GM23248 (cell line): ENCODE measurements at regions not wholly inside any gene's neighbourhood (a gene's known extent, or its start where the extent isn't known, plus 50 kb on each side); places are given as distances from the start of the nearest gene placed in this dataset.

Source experiments
- DNase-seq: peaks from one replicate; pipeline ENCODE4 v3.0.0-alpha.2; 2015
- H2AFZ ChIP-seq: fragments of 200-600 bp; sonication (generic); 2 replicates; pipeline ENCODE4 v1.6.1; 2016; ENCODE audit warnings: antibody characterized with exemption
- H3F3A ChIP-seq: fragments of 200-600 bp; sonication (generic); 2 replicates; pipeline ENCODE4 v1.6.1; 2016; ENCODE audit warnings: mild to moderate bottlenecking, antibody characterized with exemption, mixed run types; ENCODE audit not compliant: insufficient read depth
- H3K27ac ChIP-seq: fragments of 200-600 bp; sonication (generic); 2 replicates; pipeline ENCODE4 v1.5.1; 2016; ENCODE audit warnings: mild to moderate bottlenecking
- H3K27me3 ChIP-seq: fragments of 200-600 bp; sonication (generic); replicated peaks from 2 replicates; pipeline ENCODE4 v1.6.1; 2016; ENCODE audit warnings: mild to moderate bottlenecking; ENCODE audit not compliant: insufficient read depth
- H3K36me3 ChIP-seq: fragments of 200-600 bp; sonication (generic); 2 replicates; pipeline ENCODE4 v1.6.1; 2016; ENCODE audit warnings: low read depth, mild to moderate bottlenecking
- H3K4me1 ChIP-seq: fragments of 200-600 bp; sonication (generic); 2 replicates; pipeline ENCODE4 v1.6.1; 2016; ENCODE audit warnings: mild to moderate bottlenecking; ENCODE audit not compliant: insufficient read depth
- H3K4me2 ChIP-seq: fragments of 200-600 bp; sonication (generic); one replicate; pipeline ENCODE4 v1.6.1; 2016; ENCODE audit warnings: mild to moderate bottlenecking; ENCODE audit not compliant: unreplicated experiment
- H3K4me3 ChIP-seq: fragments of 200-600 bp; sonication (generic); 2 replicates; pipeline ENCODE4 v1.5.1; 2016; ENCODE audit warnings: mild to moderate bottlenecking
- H3K79me2 ChIP-seq: fragments of 200-600 bp; sonication (generic); 2 replicates; pipeline ENCODE4 v1.6.1; 2016; ENCODE audit warnings: mild to moderate bottlenecking; ENCODE audit not compliant: insufficient read depth
- H3K9ac ChIP-seq: fragments of 200-600 bp; sonication (generic); 2 replicates; pipeline ENCODE4 v1.6.1; 2016; ENCODE audit warnings: mild to moderate bottlenecking
- H3K9me2 ChIP-seq: fragments of 200-600 bp; sonication (generic); 2 replicates; pipeline ENCODE4 v1.6.1; 2016; ENCODE audit warnings: mixed run types, mild to moderate bottlenecking, moderate library complexity; ENCODE audit not compliant: insufficient read depth
- H3K9me3 ChIP-seq: fragments of 200-600 bp; sonication (generic); one replicate; pipeline ENCODE4 v1.6.1; 2017; ENCODE audit warnings: low read depth
- H4K20me1 ChIP-seq: fragments of 200-600 bp; sonication (generic); 2 replicates; pipeline ENCODE4 v1.6.0; 2016; ENCODE audit not compliant: insufficient read depth
- EZH2 ChIP-seq: fragments of 200-600 bp; sonication (generic); IDR thresholded peaks from 2 replicates; pipeline ENCODE4 v1.6.1; 2018; ENCODE audit warnings: antibody characterized with exemption, mild to moderate bottlenecking; ENCODE audit not compliant: insufficient read depth, poor library complexity, severe bottlenecking
- EZH2phosphoT487 ChIP-seq: fragments of 200-600 bp; sonication (generic); IDR thresholded peaks from 2 replicates; pipeline ENCODE4 v1.6.1; 2018; ENCODE audit warnings: antibody characterized with exemption, moderate library complexity, mild to moderate bottlenecking, low read depth; ENCODE audit not compliant: insufficient read depth
- WGBS, 2 experiments: methylation state at CpG; one replicate each; pipeline ENCODE4 v1.1.6; 2015 to 2017; ENCODE audit warnings: low lambda C conversion rate in 2 of 2, low coverage in 1 of 2; ENCODE audit errors: missing lambda C conversion rate in 2 of 2; 5-methylcytosine and 5-hydroxymethylcytosine counted together
- in situ Hi-C: fragments of 300-500 bp; cut with MboI; formaldehyde crosslinking; loops from 2 replicates; pipeline ENCODE4 v1.15.0; 2020

DNA sequence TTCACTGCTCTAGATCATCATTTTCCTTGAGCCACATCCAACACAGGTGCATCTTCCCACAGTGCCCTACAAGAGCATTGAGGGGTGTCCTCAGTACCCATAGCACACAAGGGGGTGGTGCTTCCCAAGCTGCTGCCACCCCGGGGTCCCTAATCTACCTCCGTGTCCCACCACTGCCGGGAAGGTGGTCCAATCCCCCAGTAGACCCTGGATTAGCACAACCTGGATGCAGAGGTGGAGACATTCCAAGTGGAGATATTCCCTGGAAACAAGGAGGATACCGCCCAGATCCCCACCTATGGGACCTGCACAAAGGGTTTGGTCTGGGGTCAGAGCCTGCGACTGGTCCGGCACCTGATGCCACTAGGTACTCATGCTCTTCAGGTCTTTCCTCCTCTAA is 284.8 kb upstream of the PPP2R2D start:
- in situ Hi-C loops, result no loop called here
- 81 to 82% methylated on average over 6 of the region's 6 CpGs for WGBS, 2 experiments

DNA sequence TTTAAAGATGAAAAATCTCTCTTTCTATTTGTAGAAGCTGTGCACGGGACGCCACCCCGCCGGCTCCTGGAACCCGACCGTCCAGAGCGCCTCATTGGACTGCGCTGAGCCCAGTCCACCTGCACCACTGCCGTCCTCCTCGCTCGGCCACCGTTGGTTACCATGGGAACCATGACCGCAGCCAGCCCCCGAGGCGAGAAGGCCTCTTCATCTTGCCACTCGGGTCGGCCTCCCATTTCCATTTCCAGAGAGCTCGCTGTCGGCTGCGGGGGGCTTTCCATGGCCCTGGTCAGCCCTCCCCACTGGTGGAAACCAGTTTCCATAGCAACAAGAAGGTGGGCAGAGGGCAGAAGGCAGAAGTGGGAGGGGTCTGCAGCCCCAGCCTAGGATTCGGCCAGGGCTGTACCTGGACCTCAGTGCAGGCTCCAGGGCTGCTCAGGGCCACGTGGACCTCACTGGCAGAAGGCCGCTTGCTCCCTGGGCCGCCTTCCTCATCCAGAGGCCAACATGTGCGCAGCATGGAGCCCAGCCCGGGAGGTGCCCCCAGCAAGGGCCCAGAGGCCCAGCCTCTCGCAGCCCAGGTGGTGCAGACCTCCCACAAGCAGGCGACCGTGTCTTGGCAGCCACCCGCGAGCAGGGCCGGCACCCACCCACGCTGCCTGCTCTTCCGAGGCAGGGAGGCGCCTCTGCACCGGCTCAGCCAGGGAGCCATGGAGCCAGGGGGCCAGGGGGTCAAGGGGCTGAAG is 283.5 kb upstream of the PPP2R2D start:
- no peak for DNase-seq
- Histone ChIP-seq H3K4me3 (no peak overlapping the region), H3K4me1 (no peaks in the 10 kb centered on the region), H3K9me2 (no peaks in the 10 kb centered on the region), H3K36me3 (no peaks in the 10 kb centered on the region), H3K27ac (no peak overlapping the region), H3F3A (no peaks in the 10 kb centered on the region), H3K79me2 (no peaks in the 10 kb centered on the region), H3K9ac (no peak overlapping the region), H3K9me3 (no peaks in the 10 kb centered on the region), H2AFZ (no peak overlapping the region), H3K27me3 (no peaks in the 10 kb centered on the region), H4K20me1 (no peaks in the 10 kb centered on the region), H3K4me2 (no peak overlapping the region)
- TF ChIP-seq EZH2, result no peak
- no peak for TF ChIP-seq EZH2phosphoT487
- in situ Hi-C loops, result no loop called here
- WGBS, 2 experiments, result 50 to 56% methylated on average over 29 to 33 of the region's 36 CpGs

More for the DNA sequence above, 284.8 kb upstream of the PPP2R2D start:
- H2AFZ ChIP-seq, result no peak overlapping the region
- TF ChIP-seq EZH2phosphoT487 (no peak), EZH2 (no peak)
- H4K20me1 ChIP-seq, result no peaks in the 10 kb centered on the region
- no peaks in the 10 kb centered on the region for H3K9me2 ChIP-seq
- DNase-seq, result no peak
- H3K79me2 ChIP-seq, result no peaks in the 10 kb centered on the region
- no peaks in the 10 kb centered on the region for H3K36me3 ChIP-seq
- H3K4me3 ChIP-seq, result no peak overlapping the region
- H3K9me3 ChIP-seq, result no peaks in the 10 kb centered on the region
- H3F3A ChIP-seq, result no peaks in the 10 kb centered on the region
- H3K27me3 ChIP-seq, result no peaks in the 10 kb centered on the region
- no peak overlapping the region for H3K4me2 ChIP-seq
- H3K9ac ChIP-seq, result no peak overlapping the region
- no peaks in the 10 kb centered on the region for H3K4me1 ChIP-seq
- H3K27ac ChIP-seq, result no peak overlapping the region

DNA sequence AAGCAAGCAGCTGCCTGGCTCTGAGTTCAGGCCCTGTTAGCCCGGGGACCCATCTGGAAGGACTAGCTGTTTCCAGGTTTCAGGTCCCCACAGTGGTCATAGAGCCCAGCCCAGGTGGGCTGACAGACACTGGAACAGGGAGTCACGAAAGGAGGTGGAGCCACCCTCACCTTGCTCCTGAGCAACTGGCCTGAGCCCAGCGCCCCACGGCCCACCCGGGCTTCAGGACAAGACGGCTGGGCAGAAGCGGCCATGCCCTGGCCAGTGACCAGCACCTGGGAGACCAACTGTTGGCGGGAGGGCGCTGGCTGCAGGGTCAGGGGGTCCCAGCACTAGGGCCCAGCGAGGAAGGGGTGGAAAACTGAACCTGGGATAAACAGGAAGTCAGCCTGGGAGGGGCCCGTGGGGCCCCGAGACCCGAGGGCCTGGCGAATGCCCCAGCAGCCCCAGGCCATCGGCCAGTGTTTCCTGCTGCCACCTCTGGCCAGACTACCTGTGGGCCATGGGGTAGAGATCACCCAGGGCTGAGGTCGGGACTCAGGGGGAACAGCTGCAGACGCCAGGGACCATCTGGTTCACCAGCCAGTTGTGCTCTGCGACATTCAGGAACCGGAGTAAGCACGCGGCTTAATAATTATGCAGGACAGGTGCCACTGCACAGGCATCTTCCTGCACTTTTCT is 282.1 kb upstream of the PPP2R2D start:
- in situ Hi-C loops, result no loop called here
- Histone ChIP-seq H3K79me2 (no peaks in the 10 kb centered on the region), H3K4me2 (no peak overlapping the region), H3K4me3 (no peak overlapping the region), H3K9me2 (no peaks in the 10 kb centered on the region), H4K20me1 (no peaks in the 10 kb centered on the region), H3K9me3 (no peaks in the 10 kb centered on the region), H2AFZ (no peak overlapping the region), H3K4me1 (no peaks in the 10 kb centered on the region), H3K36me3 (no peaks in the 10 kb centered on the region), H3K27me3 (no peaks in the 10 kb centered on the region), H3K9ac (no peak overlapping the region), H3K27ac (no peak overlapping the region), H3F3A (no peaks in the 10 kb centered on the region)
- no peak for DNase-seq
- TF ChIP-seq EZH2phosphoT487 (no peak), EZH2 (no peak)
- 39 to 41% methylated on average over 20 to 21 of the region's 21 CpGs for WGBS, 2 experiments

DNA sequence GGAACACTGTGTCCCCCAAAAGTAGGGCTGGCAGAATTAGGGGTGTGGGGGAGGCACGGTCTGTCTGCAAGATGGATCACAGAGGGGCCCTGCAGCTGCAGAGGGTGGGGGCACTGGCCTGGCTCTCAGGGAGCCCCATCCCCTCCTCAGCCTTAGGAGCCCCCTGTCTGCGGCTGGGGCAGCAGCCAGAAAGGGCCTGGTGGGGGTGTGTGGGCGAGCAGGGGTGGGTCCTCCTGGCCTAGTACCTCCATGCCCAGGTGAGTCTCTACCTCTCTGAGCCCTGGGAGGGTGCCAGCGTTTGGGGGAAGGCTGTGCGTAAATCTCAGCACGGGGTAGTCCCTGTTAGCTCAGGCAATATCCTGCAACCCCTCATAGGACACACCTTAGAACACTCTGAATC is 280.5 kb upstream of the PPP2R2D start:
- Histone ChIP-seq H3K9me3 (no peaks in the 10 kb centered on the region), H3K4me3 (no peak overlapping the region), H3K36me3 (no peaks in the 10 kb centered on the region), H3K4me2 (no peak overlapping the region), H3K4me1 (no peaks in the 10 kb centered on the region), H3K9me2 (no peaks in the 10 kb centered on the region), H3F3A (no peaks in the 10 kb centered on the region), H3K27ac (no peak overlapping the region), H3K9ac (no peak overlapping the region), H4K20me1 (no peaks in the 10 kb centered on the region), H3K27me3 (no peaks in the 10 kb centered on the region), H2AFZ (no peak overlapping the region), H3K79me2 (no peaks in the 10 kb centered on the region)
- TF ChIP-seq EZH2phosphoT487 (no peak), EZH2 (no peak)
- no peak for DNase-seq
- WGBS, 2 experiments, result 29 to 32% methylated on average over 5 to 6 of the region's 6 CpGs
- in situ Hi-C loops, result no loop called here
